Breast epithelium (tissue), 3 donors: ENCODE measurements at regions not wholly inside any gene's neighbourhood (a gene's known extent, or its start where the extent isn't known, plus 50 kb on each side); places are given as distances from the start of the nearest gene placed in this dataset.

Experiments used
- CTCF ChIP-seq, 3 donors: fragments of 450-650 bp; IDR thresholded peaks; one replicate each; pipeline ENCODE4 v1.5.1; 2016 to 2017; ENCODE audit warnings: antibody characterized with exemption in 3 of 3, mild to moderate bottlenecking in 3 of 3, moderate library complexity in 3 of 3
- POLR2A ChIP-seq: fragments of 450-650 bp; IDR thresholded peaks from one replicate; pipeline ENCODE4 v1.6.1; 2016; ENCODE audit warnings: antibody characterized with exemption, mild to moderate bottlenecking, moderate library complexity
- POLR2AphosphoS5 ChIP-seq, 3 donors: sonication (generic); formaldehyde crosslinking; IDR thresholded peaks; one replicate each; pipeline ENCODE4 v1.6.1; 2017; ENCODE audit warnings: antibody characterized with exemption in 3 of 3

- no peak for TF ChIP-seq POLR2AphosphoS5 (IDR thresholded peaks at IDR 0.05)
- no peak for TF ChIP-seq CTCF (IDR thresholded peaks at IDR 0.05)
- no peak for TF ChIP-seq POLR2A
These were observed 179.6 kb upstream of the JARID2 start for GRCh38 chr6:15066089-15066758.
